ENCODE measurements at regions not wholly inside any gene's neighbourhood (a gene's known extent, or its start where the extent isn't known, plus 50 kb on each side); places are given as distances from the start of the nearest gene placed in this dataset.

GRCh38 chr3:18968120-18968519, 180.2 kb upstream of the KCNH8 start:
- no peak overlapping the region for H3K4me3 ChIP-seq (replicated peaks in 1 of 3; ENCODE audit: low read depth in 2 of 3, low read length in 3 of 3)
- H3K27ac Mint-ChIP-seq: no peak overlapping the region
- no peaks in the 10 kb centered on the region for H3K79me2 ChIP-seq (ENCODE audit: insufficient read depth, low read length)
- DNase-seq: no peak
- no peak overlapping the region for H3K27ac ChIP-seq (ENCODE audit: low read depth in 1 of 2, low read length in 2 of 2)
- no peaks in the 10 kb centered on the region for H3K36me3 Mint-ChIP-seq
- peaks cover 1 to 12% (median 4%) of the 10 kb centered on the region in 7 donors for H3K9me3 Mint-ChIP-seq
- no peaks in the 10 kb centered on the region for H3K4me1 Mint-ChIP-seq
- H3K36me3 ChIP-seq (replicated peaks in 1 of 2; ENCODE audit: control insufficient read depth in 1 of 2, insufficient read depth in 2 of 2, low read length in 2 of 2): no peaks in the 10 kb centered on the region
- H3K9ac ChIP-seq (ENCODE audit: insufficient read depth, low read length, poor library complexity, severe bottlenecking): no peak overlapping the region
- H2AFZ ChIP-seq (ENCODE audit: insufficient read depth, low read depth, low read length, poor library complexity, severe bottlenecking): no peak overlapping the region
- no peaks in the 10 kb centered on the region for H3K27me3 ChIP-seq (ENCODE audit: control insufficient read depth in 2 of 2, insufficient read depth in 2 of 2, low read length in 2 of 2)
- H3K4me1 ChIP-seq (ENCODE audit: control insufficient read depth in 1 of 2, insufficient read depth in 2 of 2, low read length in 2 of 2): no peaks in the 10 kb centered on the region
- H3K4me3 Mint-ChIP-seq: no peak overlapping the region
- no peak overlapping the region for H3K4me2 ChIP-seq (replicated peaks; ENCODE audit: extremely low read depth, low read length, poor library complexity, severe bottlenecking)
- intact Hi-C loops (cut with micrococcal nuclease): no loop called here
- H3K9me3 ChIP-seq (replicated peaks in 1 of 2; ENCODE audit: control insufficient read depth in 1 of 2, insufficient read depth in 1 of 2, low read length in 2 of 2): no peaks in the 10 kb centered on the region
- 67% methylated on average over 3 of the region's 3 CpGs for WGBS (ENCODE audit: insufficient coverage)
- TF ChIP-seq CTCF (IDR thresholded peaks at IDR 0.05): no peak
- no peaks in the 10 kb centered on the region for H4K20me1 ChIP-seq (ENCODE audit: insufficient read depth, low read length)
- H3K27me3 Mint-ChIP-seq (ENCODE audit: low read depth in 3 of 3): no peaks in the 10 kb centered on the region

- no peaks in the 10 kb centered on the region for H3K79me2 ChIP-seq (ENCODE audit: insufficient read depth, low read length)
- no peak overlapping the region for H3K4me3 ChIP-seq (replicated peaks in 1 of 3; ENCODE audit: low read depth in 2 of 3, low read length in 3 of 3)
- no peak overlapping the region for H2AFZ ChIP-seq (ENCODE audit: insufficient read depth, low read depth, low read length, poor library complexity, severe bottlenecking)
- no peaks in the 10 kb centered on the region for H3K27me3 ChIP-seq (ENCODE audit: control insufficient read depth in 2 of 2, insufficient read depth in 2 of 2, low read length in 2 of 2)
- no peak for TF ChIP-seq CTCF (IDR thresholded peaks at IDR 0.05)
- H3K9ac ChIP-seq (ENCODE audit: insufficient read depth, low read length, poor library complexity, severe bottlenecking): no peak overlapping the region
- no peak overlapping the region for H3K4me3 Mint-ChIP-seq
- H3K27ac ChIP-seq (ENCODE audit: low read depth in 1 of 2, low read length in 2 of 2): no peak overlapping the region
- DNase-seq: no peak
- H3K9me3 Mint-ChIP-seq: peaks cover 1 to 13% (median 6%) of the 10 kb centered on the region in 7 donors
- WGBS (ENCODE audit: insufficient coverage): no CpG with 5 or more reads among the region's 2 CpGs
- no peaks in the 10 kb centered on the region for H4K20me1 ChIP-seq (ENCODE audit: insufficient read depth, low read length)
- H3K36me3 Mint-ChIP-seq: no peaks in the 10 kb centered on the region
- no peaks in the 10 kb centered on the region for H3K9me3 ChIP-seq (replicated peaks in 1 of 2; ENCODE audit: control insufficient read depth in 1 of 2, insufficient read depth in 1 of 2, low read length in 2 of 2)
- no peaks in the 10 kb centered on the region for H3K4me1 ChIP-seq (ENCODE audit: control insufficient read depth in 1 of 2, insufficient read depth in 2 of 2, low read length in 2 of 2)
- no peaks in the 10 kb centered on the region for H3K36me3 ChIP-seq (replicated peaks in 1 of 2; ENCODE audit: control insufficient read depth in 1 of 2, insufficient read depth in 2 of 2, low read length in 2 of 2)
- intact Hi-C loops (cut with micrococcal nuclease): no loop called here
- no peak overlapping the region for H3K27ac Mint-ChIP-seq
- no peaks in the 10 kb centered on the region for H3K4me1 Mint-ChIP-seq
- no peak overlapping the region for H3K4me2 ChIP-seq (replicated peaks; ENCODE audit: extremely low read depth, low read length, poor library complexity, severe bottlenecking)
- no peaks in the 10 kb centered on the region for H3K27me3 Mint-ChIP-seq (ENCODE audit: low read depth in 3 of 3)
Measured at GRCh38 chr3:18965781-18966180, 182.5 kb upstream of the KCNH8 start.
